WERI-Rb-1 (cell line): ENCODE measurements at regions not wholly inside any gene's neighbourhood (a gene's known extent, or its start where the extent isn't known, plus 50 kb on each side); places are given as distances from the start of the nearest gene placed in this dataset.
"Not testable (repeated sequence)": the region's sequence is repeated elsewhere in the genome, so short reads cannot be mapped to it uniquely, and the experiment has no call there.

Experiments
- DNase-seq: peaks from one replicate; pipeline ENCODE4 v3.0.0-alpha.2; 2020
- H3K27ac ChIP-seq: fragments of 250-450 bp; sonication (Bioruptor Pico); 2 replicates; pipeline ENCODE4 v1.5.1; 2020; ENCODE audit warnings: mild to moderate bottlenecking, moderate library complexity
- H3K27me3 ChIP-seq: fragments of 250-450 bp; sonication (Bioruptor Pico); 2 replicates; pipeline ENCODE4 v1.5.1; 2021; ENCODE audit warnings: mild to moderate bottlenecking, low read depth, moderate library complexity; ENCODE audit not compliant: insufficient read depth, severe bottlenecking
- H3K36me3 ChIP-seq: fragments of 250-450 bp; sonication (Bioruptor Pico); 2 replicates; pipeline ENCODE4 v1.5.1; 2020; ENCODE audit warnings: mild to moderate bottlenecking, moderate library complexity
- H3K4me3 ChIP-seq: 2 replicates; pipeline ENCODE4 v1.5.1; 2011; ENCODE audit warnings: low read depth, mild to moderate bottlenecking, control low read depth, low read length
- H3K9me3 ChIP-seq: fragments of 250-450 bp; sonication (Bioruptor Pico); 2 replicates; pipeline ENCODE4 v1.5.1; 2021; ENCODE audit warnings: mild to moderate bottlenecking, moderate library complexity; ENCODE audit not compliant: severe bottlenecking
- CTCF ChIP-seq: IDR thresholded peaks from 2 replicates; pipeline ENCODE4 v1.5.1; 2011; ENCODE audit warnings: low read depth, mild to moderate bottlenecking, control low read depth, inconsistent platforms, low read length

GRCh38 chr2:53500181-53500580 lies 267.4 kb upstream of the CHAC2 start:
- Histone ChIP-seq H3K27me3 (no peaks in the 10 kb centered on the region), H3K27ac (no peak overlapping the region), H3K9me3 (no peaks in the 10 kb centered on the region), H3K4me3 (no peak overlapping the region), H3K36me3 (no peaks in the 10 kb centered on the region)
- DNase-seq = no peak
- TF ChIP-seq CTCF = no peak

DNA sequence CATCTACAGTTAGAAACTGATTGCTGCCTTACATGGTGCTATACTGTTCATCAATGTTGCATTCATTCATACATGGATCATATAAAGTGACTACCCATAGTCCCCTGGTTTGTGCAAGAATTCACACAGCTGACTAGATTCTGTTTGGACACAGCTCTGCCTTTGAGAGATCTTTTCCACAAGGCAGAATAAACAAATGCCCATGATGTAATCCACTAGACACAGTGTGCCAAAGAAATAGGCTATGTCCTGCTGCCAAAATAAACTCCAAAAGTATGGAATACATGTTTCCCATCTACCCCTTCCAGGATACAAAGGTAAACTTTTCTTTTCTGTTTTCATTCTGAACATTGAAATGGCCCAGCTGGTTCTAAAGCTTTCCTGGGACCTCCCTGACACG lies 269.4 kb upstream of the CHAC2 start:
- H3K9me3 ChIP-seq = no peaks in the 10 kb centered on the region
- H3K4me3 ChIP-seq = no peak overlapping the region
- no peak for TF ChIP-seq CTCF
- no peaks in the 10 kb centered on the region for H3K27me3 ChIP-seq
- H3K27ac ChIP-seq = no peak overlapping the region
- no peak for DNase-seq
- no peaks in the 10 kb centered on the region for H3K36me3 ChIP-seq

DNA sequence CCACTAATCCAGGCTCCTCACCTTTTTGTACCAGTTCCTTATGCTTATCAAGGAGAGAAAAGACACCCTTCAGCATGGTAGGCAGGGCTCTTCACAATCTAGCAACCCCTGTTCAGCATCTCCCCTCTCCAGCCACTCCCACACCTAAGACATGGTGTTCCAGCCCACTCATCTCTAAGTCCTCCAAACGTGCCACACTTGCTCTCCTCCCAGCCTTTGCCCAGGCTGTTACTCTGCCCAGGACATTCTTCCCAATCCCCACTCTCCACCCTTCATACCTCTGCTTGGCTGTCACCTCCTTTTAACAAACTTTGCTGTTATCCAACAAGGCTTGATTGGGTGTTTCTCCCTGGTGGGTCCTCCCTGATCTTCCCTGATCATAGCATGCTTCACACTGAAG lies 270.6 kb upstream of the CHAC2 start:
- no peak overlapping the region for H3K27ac ChIP-seq

DNA sequence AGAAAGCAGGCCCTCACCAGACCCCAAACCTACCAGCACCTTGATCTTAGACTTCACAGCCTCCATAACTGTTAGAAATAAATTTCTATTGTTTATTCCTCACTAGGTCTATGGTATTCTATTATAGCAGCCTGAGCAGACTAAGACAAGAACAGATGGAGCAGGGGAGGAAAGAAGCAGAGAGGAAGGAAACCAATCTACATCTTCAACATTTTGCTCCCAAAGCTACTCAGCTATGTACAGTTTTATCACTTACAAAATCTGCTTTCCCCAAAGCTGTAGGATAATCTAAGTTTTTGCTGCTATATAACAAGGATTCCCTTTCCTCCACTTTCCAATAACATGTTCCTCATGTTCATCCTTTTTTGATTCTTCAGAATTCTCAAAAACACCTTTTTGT lies 274.4 kb upstream of the CHAC2 start:
- no peak for DNase-seq
- H3K27me3 ChIP-seq = no peaks in the 10 kb centered on the region
- H3K9me3 ChIP-seq = no peaks in the 10 kb centered on the region
- no peak overlapping the region; the same call in 1 of the 2 replicates for H3K27ac ChIP-seq
- no peak overlapping the region for H3K4me3 ChIP-seq
- H3K36me3 ChIP-seq = no peaks in the 10 kb centered on the region
- no peak for TF ChIP-seq CTCF

More for the DNA sequence above, 270.6 kb upstream of the CHAC2 start:
- no peak for TF ChIP-seq CTCF
- H3K36me3 ChIP-seq = no peaks in the 10 kb centered on the region
- no peaks in the 10 kb centered on the region for H3K9me3 ChIP-seq
- no peak overlapping the region for H3K4me3 ChIP-seq
- DNase-seq = no peak
- no peaks in the 10 kb centered on the region for H3K27me3 ChIP-seq

DNA sequence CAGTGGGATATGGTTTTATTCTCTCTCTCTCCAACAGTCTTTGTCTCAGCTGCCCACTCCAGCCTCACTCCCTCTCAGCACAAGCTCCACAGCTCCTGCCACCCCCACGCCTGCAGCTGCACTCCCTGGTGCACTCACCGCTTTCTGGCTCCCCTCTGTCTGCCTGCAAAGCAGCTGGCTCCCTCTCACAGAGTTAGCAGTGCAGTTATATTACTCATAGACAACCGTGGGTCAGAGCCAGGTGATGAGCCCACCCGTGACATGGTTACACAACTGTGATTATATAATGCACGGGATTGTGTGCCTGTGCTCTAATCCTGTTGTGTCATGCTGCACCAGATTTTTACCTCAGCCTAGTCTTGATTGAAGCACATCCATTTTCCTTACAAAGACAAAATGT lies 276.9 kb upstream of the CHAC2 start:
- Histone ChIP-seq H3K4me3 (no peak overlapping the region), H3K36me3 (no peaks in the 10 kb centered on the region), H3K27me3 (no peaks in the 10 kb centered on the region), H3K27ac (no peak overlapping the region), H3K9me3 (no peaks in the 10 kb centered on the region)
- TF ChIP-seq CTCF = no peak
- DNase-seq = peak; percentile 50

- H3K36me3 ChIP-seq, H3K27ac ChIP-seq, H3K9me3 ChIP-seq, H3K4me3 ChIP-seq, DNase-seq, H3K27me3 ChIP-seq: not testable (repeated sequence)
Observed at GRCh38 chr2:53486185-53486899, 281.3 kb upstream of the CHAC2 start.
